ENCODE measurements at regions not wholly inside any gene's neighbourhood (a gene's known extent, or its start where the extent isn't known, plus 50 kb on each side); places are given as distances from the start of the nearest gene placed in this dataset.

DNA sequence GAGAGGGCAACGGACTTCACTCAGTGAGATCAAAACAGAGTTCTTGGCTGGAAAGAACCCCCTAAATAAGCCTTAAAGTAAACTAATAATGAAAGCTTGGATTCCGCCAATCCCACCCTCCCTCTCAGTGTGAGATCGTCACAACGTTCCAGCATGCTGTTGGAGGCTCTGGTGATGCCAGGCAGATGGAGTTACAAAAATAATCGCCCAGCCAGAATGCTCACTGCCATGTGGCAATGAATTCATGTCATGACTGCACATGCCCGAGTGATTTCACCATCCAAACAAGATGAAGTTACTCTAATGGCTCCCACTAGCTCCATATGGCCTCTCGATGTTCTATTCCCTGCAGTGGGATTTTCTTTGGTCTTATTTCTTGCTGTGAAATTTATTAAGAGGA lies 248.0 kb downstream of the SPATA18 start (continued):
- TF ChIP-seq PRDM15 (CRISPR knock-in tag; IDR thresholded peaks at IDR 0.05) (no peak), ZNF317 (CRISPR knock-in tag; IDR thresholded peaks at IDR 0.05; ENCODE audit: borderline replicate concordance, low read depth) (no peak), ZNF263 (CRISPR knock-in tag; IDR thresholded peaks at IDR 0.05; ENCODE audit: low read depth) (no peak), ZNF512 (CRISPR knock-in tag; IDR thresholded peaks at IDR 0.05; ENCODE audit: borderline replicate concordance) (no peak), GTF2I (CRISPR knock-in tag; conservative IDR thresholded peaks at IDR 0.05) (no peak), ZNF425 (CRISPR knock-in tag; conservative IDR thresholded peaks at IDR 0.05) (no peak), JUN (CRISPR knock-in tag; IDR thresholded peaks at IDR 0.05) (no peak), ESRRA (CRISPR knock-in tag; IDR thresholded peaks at IDR 0.05; ENCODE audit: borderline replicate concordance) (no peak), MXD4 (CRISPR knock-in tag; IDR thresholded peaks at IDR 0.05; ENCODE audit: borderline replicate concordance) (no peak), NR2C2 (CRISPR knock-in tag; IDR thresholded peaks at IDR 0.05) (no peak)
- TF ChIP-seq, protein P1, sequence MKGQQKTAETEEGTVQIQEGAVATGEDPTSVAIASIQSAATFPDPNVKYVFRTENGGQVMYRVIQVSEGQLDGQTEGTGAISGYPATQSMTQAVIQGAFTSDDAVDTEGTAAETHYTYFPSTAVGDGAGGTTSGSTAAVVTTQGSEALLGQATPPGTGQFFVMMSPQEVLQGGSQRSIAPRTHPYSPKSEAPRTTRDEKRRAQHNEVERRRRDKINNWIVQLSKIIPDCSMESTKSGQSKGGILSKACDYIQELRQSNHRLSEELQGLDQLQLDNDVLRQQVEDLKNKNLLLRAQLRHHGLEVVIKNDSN (CRISPR knock-in tag; IDR thresholded peaks at IDR 0.05): no peak
- TF ChIP-seq, protein P2, sequence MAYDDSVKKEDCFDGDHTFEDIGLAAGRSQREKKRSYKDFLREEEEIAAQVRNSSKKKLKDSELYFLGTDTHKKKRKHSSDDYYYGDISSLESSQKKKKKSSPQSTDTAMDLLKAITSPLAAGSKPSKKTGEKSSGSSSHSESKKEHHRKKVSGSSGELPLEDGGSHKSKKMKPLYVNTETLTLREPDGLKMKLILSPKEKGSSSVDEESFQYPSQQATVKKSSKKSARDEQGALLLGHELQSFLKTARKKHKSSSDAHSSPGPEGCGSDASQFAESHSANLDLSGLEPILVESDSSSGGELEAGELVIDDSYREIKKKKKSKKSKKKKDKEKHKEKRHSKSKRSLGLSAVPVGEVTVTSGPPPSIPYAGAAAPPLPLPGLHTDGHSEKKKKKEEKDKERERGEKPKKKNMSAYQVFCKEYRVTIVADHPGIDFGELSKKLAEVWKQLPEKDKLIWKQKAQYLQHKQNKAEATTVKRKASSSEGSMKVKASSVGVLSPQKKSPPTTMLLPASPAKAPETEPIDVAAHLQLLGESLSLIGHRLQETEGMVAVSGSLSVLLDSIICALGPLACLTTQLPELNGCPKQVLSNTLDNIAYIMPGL (CRISPR knock-in tag; IDR thresholded peaks at IDR 0.05): no peak
- TF ChIP-seq, protein P3, sequence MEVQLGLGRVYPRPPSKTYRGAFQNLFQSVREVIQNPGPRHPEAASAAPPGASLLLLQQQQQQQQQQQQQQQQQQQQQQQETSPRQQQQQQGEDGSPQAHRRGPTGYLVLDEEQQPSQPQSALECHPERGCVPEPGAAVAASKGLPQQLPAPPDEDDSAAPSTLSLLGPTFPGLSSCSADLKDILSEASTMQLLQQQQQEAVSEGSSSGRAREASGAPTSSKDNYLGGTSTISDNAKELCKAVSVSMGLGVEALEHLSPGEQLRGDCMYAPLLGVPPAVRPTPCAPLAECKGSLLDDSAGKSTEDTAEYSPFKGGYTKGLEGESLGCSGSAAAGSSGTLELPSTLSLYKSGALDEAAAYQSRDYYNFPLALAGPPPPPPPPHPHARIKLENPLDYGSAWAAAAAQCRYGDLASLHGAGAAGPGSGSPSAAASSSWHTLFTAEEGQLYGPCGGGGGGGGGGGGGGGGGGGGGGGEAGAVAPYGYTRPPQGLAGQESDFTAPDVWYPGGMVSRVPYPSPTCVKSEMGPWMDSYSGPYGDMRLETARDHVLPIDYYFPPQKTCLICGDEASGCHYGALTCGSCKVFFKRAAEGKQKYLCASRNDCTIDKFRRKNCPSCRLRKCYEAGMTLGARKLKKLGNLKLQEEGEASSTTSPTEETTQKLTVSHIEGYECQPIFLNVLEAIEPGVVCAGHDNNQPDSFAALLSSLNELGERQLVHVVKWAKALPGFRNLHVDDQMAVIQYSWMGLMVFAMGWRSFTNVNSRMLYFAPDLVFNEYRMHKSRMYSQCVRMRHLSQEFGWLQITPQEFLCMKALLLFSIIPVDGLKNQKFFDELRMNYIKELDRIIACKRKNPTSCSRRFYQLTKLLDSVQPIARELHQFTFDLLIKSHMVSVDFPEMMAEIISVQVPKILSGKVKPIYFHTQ (CRISPR knock-in tag; IDR thresholded peaks at IDR 0.05): no peak
- TF ChIP-seq, protein P4, sequence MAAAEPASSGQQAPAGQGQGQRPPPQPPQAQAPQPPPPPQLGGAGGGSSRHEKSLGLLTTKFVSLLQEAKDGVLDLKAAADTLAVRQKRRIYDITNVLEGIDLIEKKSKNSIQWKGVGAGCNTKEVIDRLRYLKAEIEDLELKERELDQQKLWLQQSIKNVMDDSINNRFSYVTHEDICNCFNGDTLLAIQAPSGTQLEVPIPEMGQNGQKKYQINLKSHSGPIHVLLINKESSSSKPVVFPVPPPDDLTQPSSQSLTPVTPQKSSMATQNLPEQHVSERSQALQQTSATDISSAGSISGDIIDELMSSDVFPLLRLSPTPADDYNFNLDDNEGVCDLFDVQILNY (CRISPR knock-in tag; IDR thresholded peaks at IDR 0.05): no peak
